AG20443 (cell line): ENCODE measurements at regions not wholly inside any gene's neighbourhood (a gene's known extent, or its start where the extent isn't known, plus 50 kb on each side); places are given as distances from the start of the nearest gene placed in this dataset.
"Not testable (repeated sequence)": the region's sequence is repeated elsewhere in the genome, so short reads cannot be mapped to it uniquely, and the experiment has no call there.

Experiments
- DNase-seq: peaks from one replicate; pipeline ENCODE4 v3.0.0; 2012; ENCODE audit warnings: low spot score, mixed read lengths

- DNase-seq = no peak
Observed at GRCh38 chr1:220942278-220942677, 63.0 kb downstream of the HLX start.

- not testable (repeated sequence) for DNase-seq
Observed at GRCh38 chr1:220942914-220943313, 63.7 kb downstream of the HLX start.

- DNase-seq = no peak
Observed at GRCh38 chr1:220943319-220943996, 64.2 kb downstream of the HLX start.

- DNase-seq = no peak
Observed at GRCh38 chr1:220950576-220950975, 71.3 kb downstream of the HLX start.

DNA sequence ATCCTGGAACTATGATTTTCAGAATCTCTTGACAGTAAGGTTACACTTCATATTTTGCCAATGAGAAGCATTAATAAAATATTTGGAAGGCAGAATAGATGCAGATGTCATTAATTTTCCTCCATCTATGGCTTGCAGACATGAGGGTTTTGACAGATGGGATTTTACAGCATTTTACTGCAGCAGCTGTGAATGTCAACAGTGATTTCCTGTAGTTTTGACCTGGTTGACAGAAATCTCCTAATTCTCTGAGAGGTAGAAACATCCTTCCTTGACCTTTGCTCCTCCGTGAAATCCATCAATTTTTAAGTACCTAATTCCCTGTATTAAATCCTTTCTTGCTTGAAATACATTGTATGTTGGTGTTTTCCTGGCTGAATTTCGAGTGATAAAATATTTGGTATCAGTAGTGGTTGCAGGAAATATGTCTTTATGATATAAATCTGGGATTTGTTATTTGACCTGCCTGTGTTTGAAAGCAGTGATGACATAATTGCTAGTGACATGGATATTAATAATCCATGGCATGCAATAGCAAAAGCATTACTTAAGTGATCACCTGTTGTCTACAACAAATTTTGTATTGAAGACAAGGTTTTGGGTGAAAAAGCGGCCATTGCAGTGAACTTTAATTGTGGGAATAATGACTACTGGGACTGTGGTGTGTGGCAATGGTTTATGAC is 73.9 kb downstream of the HLX start:
- DNase-seq = no peak

DNA sequence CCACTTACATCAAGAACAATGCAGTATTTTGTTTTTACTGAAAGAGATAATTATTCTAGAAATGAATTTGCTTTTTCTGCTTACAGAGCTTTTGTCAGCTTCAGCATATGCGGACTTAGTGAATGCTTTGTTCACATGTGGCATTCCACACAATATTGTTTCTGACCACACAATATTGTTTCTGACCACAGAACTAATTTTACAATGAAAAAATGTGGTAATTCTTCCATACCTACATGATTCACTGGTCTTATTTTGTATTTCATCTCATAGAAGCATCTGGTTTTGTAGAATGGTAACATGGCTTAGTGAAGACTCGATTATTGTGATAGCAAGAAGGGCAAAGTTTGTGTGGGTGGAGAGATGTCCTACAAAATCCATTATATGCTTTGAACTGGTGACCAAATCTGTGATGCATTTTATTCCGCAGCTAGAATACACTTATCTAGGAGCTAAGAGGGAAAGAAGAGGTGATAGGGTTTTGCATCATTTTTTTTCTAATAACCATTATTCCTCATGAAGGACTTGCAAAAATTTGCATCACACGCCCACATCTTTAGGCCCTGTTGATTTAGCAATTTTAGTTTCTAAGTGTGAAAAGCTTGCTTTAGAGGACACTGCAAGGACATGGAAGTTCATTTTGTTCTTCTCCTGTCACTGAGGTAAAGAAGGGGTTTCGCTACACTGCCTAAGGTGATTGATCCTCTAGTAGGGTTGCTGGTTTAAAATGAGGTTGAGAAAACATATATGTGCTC is 75.3 kb downstream of the HLX start:
- DNase-seq = no peak

DNA sequence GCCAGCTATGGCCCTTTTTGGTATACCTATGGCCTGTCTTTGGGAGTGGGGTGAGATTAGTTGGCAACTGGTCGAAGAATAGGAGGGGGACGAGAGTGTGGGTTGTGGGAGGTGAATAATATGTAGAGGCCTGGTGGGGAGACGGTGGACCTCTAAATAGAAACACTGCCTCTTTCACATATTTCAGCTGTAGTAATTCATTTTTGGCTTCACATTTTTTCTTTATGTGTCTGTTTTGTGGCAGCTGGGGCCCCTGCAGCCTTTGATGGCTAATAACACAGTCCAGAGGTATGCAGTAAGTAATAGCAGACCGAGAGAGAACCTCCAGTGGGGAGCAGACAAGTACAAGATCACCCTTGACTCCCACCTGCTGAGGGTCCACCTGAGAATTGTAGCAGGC is 75.9 kb downstream of the HLX start:
- DNase-seq = no peak

DNA sequence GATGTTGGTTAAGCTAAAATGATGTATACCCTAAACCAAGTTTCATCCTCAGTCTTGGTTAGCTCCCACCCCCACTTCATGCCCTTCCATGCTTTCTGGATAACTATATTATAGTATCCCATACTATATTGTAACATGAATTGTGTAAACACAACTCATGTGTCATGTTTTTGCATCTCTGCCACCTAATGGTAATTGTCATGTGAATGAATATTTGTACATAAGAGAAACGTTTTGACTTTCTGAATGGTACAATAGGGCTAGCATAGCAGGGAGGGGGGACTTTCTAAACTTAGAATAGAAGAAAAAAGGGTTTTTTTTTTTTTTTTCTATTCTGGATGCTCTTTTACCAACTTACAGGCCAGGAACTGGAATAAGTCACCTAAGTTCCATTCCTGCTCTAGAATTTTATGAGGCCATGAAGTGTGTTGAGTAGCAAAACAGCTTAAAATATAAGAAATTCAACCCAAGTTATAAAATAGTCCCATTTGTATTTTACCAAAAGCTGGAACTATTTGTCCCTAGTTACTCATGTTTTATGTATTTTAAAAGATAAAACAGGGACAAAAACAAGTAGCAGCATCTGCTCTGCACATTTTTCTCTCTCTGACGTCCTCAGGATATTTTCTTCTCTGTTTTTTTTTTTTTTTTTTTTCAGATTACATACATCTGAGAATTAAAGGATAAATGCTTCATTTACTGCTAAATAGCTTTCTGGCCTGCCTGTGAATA is 77.4 kb downstream of the HLX start:
- no peak for DNase-seq

DNA sequence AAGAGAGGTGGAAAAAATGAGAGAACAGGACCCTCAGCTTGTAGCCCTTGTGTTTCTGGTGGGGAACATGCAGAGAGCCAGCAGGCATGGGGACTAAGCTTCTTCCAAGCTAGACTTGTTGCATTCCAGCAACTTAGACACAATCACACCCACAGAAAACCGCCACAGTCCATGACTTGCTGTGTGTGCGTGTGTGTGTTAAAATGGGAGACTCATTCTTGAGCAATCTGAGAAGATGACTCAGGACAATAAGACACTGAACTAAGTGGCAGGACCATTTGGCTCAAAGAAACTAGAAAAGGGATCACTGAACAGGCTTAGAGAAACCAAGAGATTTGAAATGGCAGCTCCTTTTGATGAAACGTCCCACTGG is 78.0 kb downstream of the HLX start:
- peak; percentile 76 for DNase-seq

DNA sequence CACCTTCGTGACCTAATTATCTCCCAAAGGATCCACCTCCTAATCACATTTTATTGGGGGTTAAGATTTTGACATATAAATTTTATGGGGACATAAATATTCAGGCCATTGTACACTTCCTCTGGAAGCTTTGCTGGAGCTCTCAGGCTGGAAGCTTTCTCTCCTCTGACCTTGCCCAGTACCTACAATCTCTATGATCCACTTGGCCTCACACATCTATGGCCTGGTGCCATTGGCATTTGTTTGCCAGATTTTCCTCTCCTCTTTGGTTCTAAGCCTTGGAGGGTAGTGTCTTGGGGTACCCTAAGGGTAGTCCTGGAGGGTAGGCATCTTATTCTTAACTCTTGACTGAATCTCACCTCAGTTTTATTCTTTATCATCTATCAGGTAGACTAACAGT is 79.0 kb downstream of the HLX start:
- no peak for DNase-seq

DNA sequence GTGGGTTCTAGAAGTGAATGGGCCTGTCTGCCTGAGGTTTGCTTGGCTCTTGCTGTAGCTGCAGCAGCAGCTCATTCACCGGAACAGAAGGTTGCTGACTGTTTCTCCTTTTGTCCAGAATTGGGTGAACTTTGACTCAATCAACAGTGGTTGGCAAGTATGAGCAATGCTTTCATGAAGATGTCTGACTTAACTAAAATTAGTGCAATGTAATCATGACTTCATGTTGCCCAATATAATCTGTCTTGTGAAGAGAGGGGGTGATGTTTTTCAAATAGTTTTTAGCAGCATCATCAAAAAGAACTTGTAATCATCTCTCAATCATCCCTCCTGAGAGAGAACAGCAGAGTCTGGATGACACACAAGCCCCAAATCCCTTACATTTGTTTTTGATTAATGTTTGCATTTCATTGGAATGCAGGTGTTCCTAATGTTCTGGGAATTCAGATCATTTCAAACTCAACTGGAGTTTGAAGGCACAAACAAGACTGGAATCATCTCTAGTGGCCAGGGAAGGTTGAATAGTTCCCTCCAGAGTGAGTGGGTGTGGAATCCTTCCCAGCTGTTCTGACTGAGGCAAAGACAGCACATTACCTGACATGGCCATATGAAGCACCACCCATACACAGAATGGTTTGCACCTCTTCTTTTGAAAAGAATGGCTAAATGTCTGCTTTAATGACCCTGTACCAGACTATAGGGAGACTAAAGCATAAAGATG is 82.9 kb downstream of the HLX start:
- peak; percentile 80 for DNase-seq

DNA sequence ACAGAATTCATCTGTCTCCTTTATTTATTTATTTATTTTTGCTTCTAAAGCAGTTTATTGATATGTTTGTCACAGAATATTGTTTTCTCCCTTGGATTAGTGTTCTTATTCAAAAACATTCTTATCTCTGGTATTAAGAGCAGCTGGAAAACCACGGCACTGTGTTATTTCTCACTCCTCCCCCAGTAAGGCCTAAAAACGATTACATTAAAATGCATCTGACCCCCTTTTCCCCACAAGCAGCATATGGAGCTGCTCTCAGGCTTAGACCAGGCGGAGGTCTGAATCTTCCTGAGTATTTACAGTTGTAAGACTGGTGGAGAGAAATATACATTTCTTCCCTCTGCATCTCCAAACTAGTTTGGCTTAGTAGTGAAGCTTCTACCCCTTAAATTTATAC is 86.8 kb downstream of the HLX start:
- DNase-seq = no peak

DNA sequence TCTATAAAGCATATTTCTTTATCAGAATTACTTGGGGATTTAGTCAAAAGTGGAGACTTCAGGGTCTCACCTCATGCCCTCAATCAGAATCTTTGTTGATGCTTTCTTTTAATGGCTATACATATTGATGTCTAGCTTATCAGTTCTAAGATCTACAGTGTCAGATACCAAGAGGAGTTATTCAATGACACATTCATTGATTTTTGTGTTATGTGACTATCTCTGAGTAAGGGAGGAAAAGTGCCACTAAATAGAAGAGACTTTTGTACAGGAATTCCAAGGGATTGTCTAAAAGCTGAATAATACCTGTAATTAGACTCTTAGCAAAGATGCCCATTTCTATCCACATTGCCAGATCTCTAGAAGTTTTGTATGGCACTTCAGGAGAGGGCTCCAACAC is 87.2 kb downstream of the HLX start:
- DNase-seq = no peak

GRCh38 chr1:220966881-220967611 is 87.8 kb downstream of the HLX start:
- no peak for DNase-seq

DNA sequence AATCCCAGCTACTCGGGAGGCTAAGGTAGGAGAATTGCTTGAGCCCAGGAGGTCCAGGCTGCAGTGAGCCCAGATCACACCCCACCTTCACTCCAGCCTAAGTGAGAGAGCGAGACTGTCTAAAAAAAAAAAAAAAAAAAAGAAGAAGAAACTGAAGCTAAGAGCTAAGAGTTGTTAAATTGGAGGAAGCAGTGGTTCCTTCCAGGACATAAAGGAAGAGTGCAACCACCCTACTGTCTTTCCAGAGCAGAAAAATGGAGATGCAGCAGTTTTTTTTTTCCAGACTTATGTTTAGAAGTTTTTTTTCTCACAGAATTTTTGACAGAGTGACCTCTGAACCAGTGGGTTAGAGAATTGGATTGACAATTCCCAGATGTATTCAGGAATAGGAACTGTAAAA is 88.7 kb downstream of the HLX start:
- DNase-seq = no peak

GRCh38 chr1:220969281-220969680 is 90.0 kb downstream of the HLX start:
- DNase-seq = not testable (repeated sequence)

DNA sequence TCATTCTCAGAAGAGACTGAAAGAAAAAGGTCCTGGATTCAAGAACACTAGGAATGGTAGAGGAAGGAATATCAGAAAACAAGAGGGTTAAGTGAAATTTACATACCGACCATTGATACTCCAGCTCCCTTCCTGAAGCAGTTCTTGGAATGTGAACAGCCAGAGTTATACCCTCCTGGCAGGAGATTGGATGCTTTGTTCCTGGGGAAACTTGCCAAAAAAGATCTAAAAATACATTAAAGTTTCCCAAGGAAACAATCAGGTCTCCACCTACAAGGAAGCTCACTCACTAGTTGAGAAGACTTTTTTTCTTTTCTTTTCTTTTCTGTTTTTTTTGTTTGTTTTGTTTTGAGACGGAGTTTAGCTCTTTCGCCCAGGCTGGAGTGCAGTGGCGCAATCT is 91.1 kb downstream of the HLX start:
- no peak for DNase-seq

DNA sequence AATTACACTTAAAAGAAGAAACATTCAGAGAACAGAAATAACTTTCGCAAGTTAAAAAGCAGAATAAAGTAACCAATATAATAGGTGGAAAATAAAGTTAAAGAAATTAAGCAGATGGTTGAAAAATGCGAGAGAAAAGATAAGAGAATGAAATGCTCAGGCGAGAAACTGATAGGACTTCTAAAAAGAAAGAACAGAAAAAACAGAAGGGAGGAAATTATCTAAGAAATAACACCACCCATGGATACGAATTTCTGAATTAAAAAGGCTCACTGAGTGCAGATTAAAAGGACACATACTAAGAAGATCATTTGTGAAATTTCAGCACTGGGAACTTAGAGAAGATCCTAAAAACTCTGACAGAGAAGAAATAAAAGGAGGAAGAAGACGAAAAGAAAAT is 92.0 kb downstream of the HLX start:
- DNase-seq = no peak

DNA sequence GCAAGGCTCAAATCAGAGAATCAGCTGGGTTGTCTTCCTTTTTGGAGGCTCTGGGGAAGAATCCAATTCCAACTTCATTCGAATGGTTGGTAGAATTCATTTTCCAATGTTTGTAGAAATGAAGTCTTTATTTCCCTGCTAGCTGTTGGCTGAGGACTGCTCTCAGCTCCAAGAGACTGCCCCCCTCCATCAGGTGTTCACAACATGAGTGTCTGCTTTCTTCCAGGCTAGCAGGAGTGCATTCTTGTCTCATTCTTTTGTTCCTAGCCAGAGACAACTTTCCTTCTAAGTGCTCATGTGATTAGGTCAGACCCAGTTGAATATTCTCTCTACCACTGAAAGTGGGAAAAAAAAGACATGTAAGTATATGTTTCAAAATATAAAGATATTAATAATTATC is 95.2 kb downstream of the HLX start:
- DNase-seq = no peak

GRCh38 chr1:220976390-220976789 is 97.1 kb downstream of the HLX start:
- DNase-seq = no peak

DNA sequence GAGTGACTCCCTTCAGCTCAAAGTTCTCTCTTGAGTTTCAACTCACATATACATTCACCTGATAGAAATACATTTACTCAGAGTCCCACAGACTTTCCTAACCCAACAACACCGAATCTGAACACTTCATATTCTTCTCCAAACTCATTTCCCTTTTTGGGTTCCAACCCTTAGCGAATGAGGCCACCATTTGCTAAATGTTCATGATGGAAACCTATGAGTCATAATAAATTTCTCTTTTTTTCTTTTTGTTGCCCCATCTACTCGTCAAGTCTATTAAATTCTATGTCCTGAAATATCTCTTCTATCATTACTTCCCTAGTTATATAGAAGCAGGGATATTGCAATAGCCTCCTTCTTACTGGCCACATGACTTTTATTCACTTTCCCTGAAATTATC is 100.1 kb downstream of the HLX start:
- DNase-seq = no peak
